H9 (cell line): ENCODE measurements at regions not wholly inside any gene's neighbourhood (a gene's known extent, or its start where the extent isn't known, plus 50 kb on each side); places are given as distances from the start of the nearest gene placed in this dataset.

Experiments used
- DNase-seq: peaks from one replicate; pipeline ENCODE4 v3.0.0-alpha.2; 2017
- H2AFZ ChIP-seq: one replicate; pipeline ENCODE4 v1.6.1; 2013; ENCODE audit warnings: mild to moderate bottlenecking, low read length, control low read depth, moderate library complexity
- H2AK5ac ChIP-seq: 2 replicates; pipeline ENCODE4 v1.6.1; 2013; ENCODE audit warnings: low read length, control low read depth, mixed read lengths; ENCODE audit not compliant: insufficient read length
- H2BK120ac ChIP-seq: one replicate; pipeline ENCODE4 v1.6.1; 2013; ENCODE audit warnings: low read depth, mild to moderate bottlenecking, low read length, control low read depth, inconsistent platforms; ENCODE audit not compliant: poor library complexity, severe bottlenecking
- H2BK12ac ChIP-seq: 2 replicates; pipeline ENCODE4 v1.6.1; 2013; ENCODE audit warnings: low read length, control low read depth, mixed read lengths, low read depth; ENCODE audit not compliant: insufficient read length
- H2BK15ac ChIP-seq: 2 replicates; pipeline ENCODE4 v1.6.1; 2013; ENCODE audit warnings: low read depth, low read length, control low read depth
- H2BK20ac ChIP-seq: one replicate; pipeline ENCODE4 v1.6.1; 2013; ENCODE audit warnings: low read depth, mild to moderate bottlenecking, low read length, control low read depth, inconsistent platforms; ENCODE audit not compliant: poor library complexity, severe bottlenecking
- H2BK5ac ChIP-seq: 2 replicates; pipeline ENCODE4 v1.6.1; 2013; ENCODE audit warnings: low read length, control low read depth, mixed read lengths; ENCODE audit not compliant: insufficient read length
- H3K14ac ChIP-seq: 2 replicates; pipeline ENCODE4 v1.6.1; 2013; ENCODE audit warnings: low read length, control low read depth; ENCODE audit not compliant: insufficient read depth
- H3K18ac ChIP-seq: 2 replicates; pipeline ENCODE4 v1.6.1; 2013; ENCODE audit warnings: low read depth, mild to moderate bottlenecking, mixed read lengths, low read length, control low read depth; ENCODE audit not compliant: insufficient read length
- H3K23ac ChIP-seq: 2 replicates; pipeline ENCODE4 v1.6.1; 2013; ENCODE audit warnings: low read length, control low read depth, mixed read lengths, low read depth; ENCODE audit not compliant: insufficient read length
- H3K23me2 ChIP-seq: 2 replicates; pipeline ENCODE4 v1.6.1; 2013; ENCODE audit warnings: low read depth, mild to moderate bottlenecking, mixed read lengths, low read length, control low read depth; ENCODE audit not compliant: insufficient read length, poor library complexity, severe bottlenecking
- H3K27ac ChIP-seq: 2 replicates; pipeline ENCODE4 v1.5.1; 2013; ENCODE audit warnings: low read length, control low read depth, mixed read lengths, low read depth; ENCODE audit not compliant: insufficient read length
- H3K27me3 ChIP-seq: 2 replicates; pipeline ENCODE4 v1.6.1; 2013; ENCODE audit warnings: low read length, control low read depth, inconsistent platforms; ENCODE audit not compliant: insufficient read depth
- H3K4ac ChIP-seq: 2 replicates; pipeline ENCODE4 v1.6.1; 2013; ENCODE audit warnings: low read depth, mild to moderate bottlenecking, control low read depth, inconsistent platforms, low read length, moderate library complexity
- H3K4me1 ChIP-seq: 2 replicates; pipeline ENCODE4 v1.6.1; 2013; ENCODE audit warnings: low read length, control low read depth, inconsistent platforms; ENCODE audit not compliant: insufficient read depth
- H3K4me2 ChIP-seq: 2 replicates; pipeline ENCODE4 v1.6.1; 2013; ENCODE audit warnings: low read length, control low read depth, mixed read lengths; ENCODE audit not compliant: insufficient read length, insufficient read depth
- H3K56ac ChIP-seq: 2 replicates; pipeline ENCODE4 v1.6.1; 2013; ENCODE audit warnings: low read depth, mild to moderate bottlenecking, mixed read lengths, low read length, control low read depth; ENCODE audit not compliant: insufficient read length
- H3K79me1 ChIP-seq: 2 replicates; pipeline ENCODE4 v1.6.1; 2013; ENCODE audit warnings: low read depth, mild to moderate bottlenecking, moderate library complexity, low read length, control low read depth, inconsistent platforms; ENCODE audit not compliant: insufficient read depth, poor library complexity, severe bottlenecking
- H3K79me2 ChIP-seq: 2 replicates; pipeline ENCODE4 v1.6.1; 2013; ENCODE audit warnings: low read length, control low read depth, inconsistent platforms; ENCODE audit not compliant: insufficient read depth
- H3K9ac ChIP-seq: 2 replicates; pipeline ENCODE4 v1.6.1; 2013; ENCODE audit warnings: low read length, control low read depth, mixed read lengths; ENCODE audit not compliant: insufficient read length; ENCODE audit errors: extremely low read depth
- H3K9me3 ChIP-seq: one replicate; pipeline ENCODE4 v1.6.1; 2013; ENCODE audit warnings: low read depth, low read length, inconsistent platforms; ENCODE audit not compliant: control insufficient read depth
- H3T11ph ChIP-seq: one replicate; pipeline ENCODE4 v1.6.1; 2013; ENCODE audit warnings: mild to moderate bottlenecking, low read length, control low read depth, inconsistent platforms
- H4K20me1 ChIP-seq: one replicate; pipeline ENCODE4 v1.6.1; 2013; ENCODE audit not compliant: control insufficient read depth, insufficient read length, insufficient read depth
- H4K5ac ChIP-seq: 2 replicates; pipeline ENCODE4 v1.6.1; 2013; ENCODE audit warnings: low read depth, mild to moderate bottlenecking, mixed read lengths, low read length, control low read depth; ENCODE audit not compliant: insufficient read length
- H4K8ac ChIP-seq: replicated peaks from 2 replicates; pipeline ENCODE4 v1.6.1; 2013; ENCODE audit warnings: low read length, control low read depth, mixed read lengths, low read depth; ENCODE audit not compliant: insufficient read length
- H4K91ac ChIP-seq: 2 replicates; pipeline ENCODE4 v1.6.1; 2013; ENCODE audit warnings: low read depth, mild to moderate bottlenecking, moderate library complexity, mixed read lengths, low read length, control low read depth; ENCODE audit not compliant: insufficient read length
- H3K27ac Mint-ChIP-seq, 3 experiments: 2 replicates in 2 of 3; 3 replicates in 1 of 3; pipeline ENCODE4 v1.8.0; 2020 to 2021; ENCODE audit warnings: mixed read lengths in 3 of 3, mild to moderate bottlenecking in 1 of 3, moderate library complexity in 1 of 3
- H3K27me3 Mint-ChIP-seq: 2 replicates; pipeline ENCODE4 v1.8.0; 2021; ENCODE audit warnings: low read depth, mild to moderate bottlenecking, moderate library complexity, mixed read lengths
- H3K36me3 Mint-ChIP-seq, 3 experiments: 2 replicates in 2 of 3; 3 replicates in 1 of 3; pipeline ENCODE4 v1.8.0; 2020 to 2021; ENCODE audit warnings: low read depth in 3 of 3, mixed read lengths in 3 of 3; ENCODE audit not compliant: insufficient read depth in 1 of 3
- H3K4me1 Mint-ChIP-seq, 2 experiments: 2 replicates each; pipeline ENCODE4 v1.8.0; 2020; ENCODE audit warnings: mixed read lengths in 2 of 2
- H3K4me3 Mint-ChIP-seq, 2 experiments: 2 replicates in 1 of 2; 3 replicates in 1 of 2; pipeline ENCODE4 v1.8.0; 2020 to 2021; ENCODE audit warnings: mild to moderate bottlenecking in 2 of 2, mixed read lengths in 2 of 2, moderate library complexity in 1 of 2
- H3K9me3 Mint-ChIP-seq, 2 experiments: 2 replicates in 1 of 2; 3 replicates in 1 of 2; pipeline ENCODE4 v1.8.0; 2020; ENCODE audit warnings: mild to moderate bottlenecking in 2 of 2, mixed read lengths in 2 of 2, moderate library complexity in 1 of 2
- WGBS: extraction: QIAGEN DNeasy Blood & Tissue Kit; methylation state at CpG from one replicate; pipeline ENCODE4 v1.1.7; 2013; ENCODE audit warnings: missing lambda C conversion rate, low lambda C conversion rate, mixed read lengths; ENCODE audit not compliant: insufficient read length; ENCODE audit errors: extremely low coverage; 5-methylcytosine and 5-hydroxymethylcytosine counted together
- TF ChIP-seq, protein P1 (sequence below): fragments of 200-600 bp; sonication (generic); conservative IDR thresholded peaks from 3 replicates; pipeline ENCODE4 v1.8.0; 2021; ENCODE audit warnings: antibody characterized with exemption, mild to moderate bottlenecking

GRCh38 chr4:15348695-15349094, 79.1 kb upstream of the C1QTNF7 start:
- H3K27ac Mint-ChIP-seq, result no peak overlapping the region
- peaks cover 5 to 7% of the 10 kb centered on the region in 2 experiments for H3K4me1 Mint-ChIP-seq
- H2AFZ ChIP-seq, result no peak overlapping the region

More at GRCh38 chr4:15348695-15349094, 79.1 kb upstream of the C1QTNF7 start:
- Histone ChIP-seq H3K9me3 (no peaks in the 10 kb centered on the region), H3K27me3 (no peaks in the 10 kb centered on the region), H4K5ac (no peak overlapping the region), H4K91ac (no peak overlapping the region), H3K79me2 (no peaks in the 10 kb centered on the region), H3K9ac (no peak overlapping the region), H2BK5ac (no peak overlapping the region), H3K23ac (no peak overlapping the region), H3K4ac (no peak overlapping the region), H3T11ph (no peak overlapping the region), H2BK20ac (no peak overlapping the region), H3K23me2 (no peaks in the 10 kb centered on the region), H3K18ac (no peak overlapping the region), H4K20me1 (no peaks in the 10 kb centered on the region), H3K14ac (no peak overlapping the region), H2BK120ac (no peak overlapping the region), H3K27ac (no peak overlapping the region), H3K79me1 (no peaks in the 10 kb centered on the region), H3K4me1 (peaks cover 4% of the 10 kb centered on the region; the same call in 1 of the 2 replicates), H2AK5ac (no peak overlapping the region), H4K8ac (no peak overlapping the region), H2BK12ac (no peak overlapping the region), H2BK15ac (no peak overlapping the region), H3K56ac (no peak overlapping the region), H3K4me2 (no peak overlapping the region)
- no peak for DNase-seq
- Mint-ChIP-seq H3K27me3 (no peaks in the 10 kb centered on the region), H3K9me3 (no peaks in the 10 kb centered on the region), H3K36me3 (no peaks in the 10 kb centered on the region), H3K4me3 (no peak overlapping the region)
- no CpG with 5 or more reads among the region's 1 CpG for WGBS
- TF ChIP-seq, protein P1, sequence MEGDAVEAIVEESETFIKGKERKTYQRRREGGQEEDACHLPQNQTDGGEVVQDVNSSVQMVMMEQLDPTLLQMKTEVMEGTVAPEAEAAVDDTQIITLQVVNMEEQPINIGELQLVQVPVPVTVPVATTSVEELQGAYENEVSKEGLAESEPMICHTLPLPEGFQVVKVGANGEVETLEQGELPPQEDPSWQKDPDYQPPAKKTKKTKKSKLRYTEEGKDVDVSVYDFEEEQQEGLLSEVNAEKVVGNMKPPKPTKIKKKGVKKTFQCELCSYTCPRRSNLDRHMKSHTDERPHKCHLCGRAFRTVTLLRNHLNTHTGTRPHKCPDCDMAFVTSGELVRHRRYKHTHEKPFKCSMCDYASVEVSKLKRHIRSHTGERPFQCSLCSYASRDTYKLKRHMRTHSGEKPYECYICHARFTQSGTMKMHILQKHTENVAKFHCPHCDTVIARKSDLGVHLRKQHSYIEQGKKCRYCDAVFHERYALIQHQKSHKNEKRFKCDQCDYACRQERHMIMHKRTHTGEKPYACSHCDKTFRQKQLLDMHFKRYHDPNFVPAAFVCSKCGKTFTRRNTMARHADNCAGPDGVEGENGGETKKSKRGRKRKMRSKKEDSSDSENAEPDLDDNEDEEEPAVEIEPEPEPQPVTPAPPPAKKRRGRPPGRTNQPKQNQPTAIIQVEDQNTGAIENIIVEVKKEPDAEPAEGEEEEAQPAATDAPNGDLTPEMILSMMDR, result no peak
